Spleen (tissue), 11 donors: ENCODE measurements at regions not wholly inside any gene's neighbourhood (a gene's known extent, or its start where the extent isn't known, plus 50 kb on each side); places are given as distances from the start of the nearest gene placed in this dataset.

ENCODE experiments used
- DNase-seq: peaks from one replicate; pipeline ENCODE4 v3.0.0-alpha.2; 2020
- H3K27ac ChIP-seq, 8 donors: fragments of 200-600 bp; sonication (generic) in 7 of 8; 1 replicate in 4 of 8; 2 replicates in 4 of 8; pipeline versions ENCODE4 v1.5.0 to v1.8.0; 2016 to 2021; ENCODE audit warnings: inconsistent platforms in 4 of 8, mild to moderate bottlenecking in 4 of 8, moderate library complexity in 1 of 8
- H3K27me3 ChIP-seq, 7 donors: fragments of 200-600 bp; sonication (generic) in 6 of 7; replicated peaks in 1 of 7; 1 replicate in 4 of 7; 2 replicates in 3 of 7; pipeline versions ENCODE4 v1.5.0 to v1.8.0; 2016 to 2021; ENCODE audit warnings: inconsistent platforms in 3 of 7, mild to moderate bottlenecking in 1 of 7
- H3K36me3 ChIP-seq, 6 donors: fragments of 200-600 bp; sonication (generic) in 5 of 6; 1 replicate in 4 of 6; 2 replicates in 2 of 6; pipeline versions ENCODE4 v1.5.0 to v1.8.0; 2016 to 2021; ENCODE audit warnings: inconsistent platforms in 2 of 6
- H3K4me1 ChIP-seq, 6 donors: fragments of 200-600 bp; sonication (generic) in 5 of 6; 1 replicate in 3 of 6; 2 replicates in 3 of 6; pipeline versions ENCODE4 v1.5.0 to v1.8.0; 2016 to 2021; ENCODE audit warnings: inconsistent platforms in 3 of 6
- H3K4me3 ChIP-seq, 8 donors: fragments of 200-600 bp; sonication (generic) in 7 of 8; 1 replicate in 4 of 8; 2 replicates in 4 of 8; pipeline versions ENCODE4 v1.5.0 to v1.8.0; 2016 to 2021; ENCODE audit warnings: inconsistent platforms in 4 of 8, mild to moderate bottlenecking in 4 of 8, moderate library complexity in 2 of 8
- H3K9me3 ChIP-seq, 8 donors: fragments of 200-600 bp; sonication (generic) in 7 of 8; 1 replicate in 4 of 8; 2 replicates in 4 of 8; pipeline versions ENCODE4 v1.5.0 to v1.8.0; 2016 to 2021; ENCODE audit warnings: inconsistent platforms in 4 of 8
- POLR2A ChIP-seq, 3 donors: fragments of 450-650 bp; IDR thresholded peaks; one replicate each; pipeline ENCODE4 v1.5.1; 2017; ENCODE audit warnings: antibody characterized with exemption in 3 of 3, mild to moderate bottlenecking in 1 of 3
- POLR2AphosphoS5 ChIP-seq, 3 donors: sonication (generic); formaldehyde crosslinking; IDR thresholded peaks; one replicate each; pipeline ENCODE4 v1.5.1; 2017; ENCODE audit warnings: antibody characterized with exemption in 3 of 3
- WGBS, 5 donors: extraction: QIAGEN DNeasy Blood & Tissue Kit in 3 of 5; methylation state at CpG; one replicate each; pipeline versions ENCODE4 v1.1.5 to v1.1.7; 2013 to 2018; 5-methylcytosine and 5-hydroxymethylcytosine counted together
- intact Hi-C: fragments of 100-400 bp; cut with DNase I; formaldehyde crosslinking; loops from one replicate; pipeline ENCODE4 v1.15.0; 2023; ENCODE audit warnings: low total_unique reads
- TF ChIP-seq, protein P1 (sequence below), 11 experiments: fragments of 200-600 bp in 7 of 11; fragments of 450-650 bp in 4 of 11; sonication (generic) in 4 of 11; IDR thresholded peaks in 8 of 11; conservative IDR thresholded peaks in 3 of 11; 1 replicate in 7 of 11; 2 replicates in 4 of 11; pipeline versions ENCODE4 v1.4.0 to v1.8.0; 2016 to 2021; ENCODE audit warnings: antibody characterized with exemption in 11 of 11, inconsistent platforms in 4 of 11, mild to moderate bottlenecking in 1 of 11
- donor health status: healthy with polysubstance abuse.
- donor health status: DM: no; HTN: no; CAD: no; lungs with moderate emphysema.
- donor health status: DM: no; HTN: no; CAD: no.
- donor health status: Bipolar disorder and iron deficiency.
- donor health status: healthy.
- donor health status: DM: no; HTN: no; CAD: no.
- donor health status: DM: yes; HTN: yes; CAD: no.

DNA sequence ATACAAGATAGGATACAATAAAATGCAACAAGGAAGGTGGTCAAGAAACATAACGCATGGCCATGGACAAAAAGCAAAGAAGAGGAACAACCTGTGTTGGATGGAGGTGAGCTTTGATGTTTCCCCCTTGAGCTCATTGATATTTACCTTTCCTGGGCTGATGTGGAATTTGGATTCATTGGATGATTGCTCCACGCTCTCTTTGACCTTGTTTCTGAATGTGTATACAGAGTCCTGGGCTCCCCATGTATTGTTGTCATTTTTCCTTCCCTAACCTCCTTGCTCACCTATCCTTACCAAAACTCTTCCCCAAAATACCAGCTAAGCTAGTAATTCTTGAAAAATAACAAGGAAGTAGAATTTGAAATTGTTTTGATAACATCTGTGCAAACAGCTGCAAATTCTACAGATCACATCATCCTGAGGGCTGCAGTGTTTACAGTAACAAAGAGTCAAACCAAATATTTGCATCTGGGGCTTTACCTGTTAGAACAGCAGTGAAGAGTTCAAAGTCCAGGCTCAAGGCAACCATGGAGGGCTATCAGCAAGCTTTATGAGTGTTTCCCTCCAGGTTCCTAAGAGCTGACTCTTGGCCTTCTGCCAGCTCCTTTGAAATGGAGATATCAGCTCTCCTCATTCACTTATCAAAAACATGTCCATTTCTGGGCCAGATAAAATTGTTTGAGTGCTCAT lies 214.3 kb upstream of the MARCKS start:
- no peaks in the 10 kb centered on the region for H3K27me3 ChIP-seq
- peak overlapping the region in 1 of 8 donors; percentile 10 for H3K4me3 ChIP-seq
- H3K9me3 ChIP-seq = no peaks in the 10 kb centered on the region
- WGBS, 5 donors = 74 to 89% (median 88%) methylated on average over 2 of the region's 2 CpGs
- intact Hi-C loops = no loop called here
- no peaks in the 10 kb centered on the region for H3K36me3 ChIP-seq
- TF ChIP-seq, protein P1, sequence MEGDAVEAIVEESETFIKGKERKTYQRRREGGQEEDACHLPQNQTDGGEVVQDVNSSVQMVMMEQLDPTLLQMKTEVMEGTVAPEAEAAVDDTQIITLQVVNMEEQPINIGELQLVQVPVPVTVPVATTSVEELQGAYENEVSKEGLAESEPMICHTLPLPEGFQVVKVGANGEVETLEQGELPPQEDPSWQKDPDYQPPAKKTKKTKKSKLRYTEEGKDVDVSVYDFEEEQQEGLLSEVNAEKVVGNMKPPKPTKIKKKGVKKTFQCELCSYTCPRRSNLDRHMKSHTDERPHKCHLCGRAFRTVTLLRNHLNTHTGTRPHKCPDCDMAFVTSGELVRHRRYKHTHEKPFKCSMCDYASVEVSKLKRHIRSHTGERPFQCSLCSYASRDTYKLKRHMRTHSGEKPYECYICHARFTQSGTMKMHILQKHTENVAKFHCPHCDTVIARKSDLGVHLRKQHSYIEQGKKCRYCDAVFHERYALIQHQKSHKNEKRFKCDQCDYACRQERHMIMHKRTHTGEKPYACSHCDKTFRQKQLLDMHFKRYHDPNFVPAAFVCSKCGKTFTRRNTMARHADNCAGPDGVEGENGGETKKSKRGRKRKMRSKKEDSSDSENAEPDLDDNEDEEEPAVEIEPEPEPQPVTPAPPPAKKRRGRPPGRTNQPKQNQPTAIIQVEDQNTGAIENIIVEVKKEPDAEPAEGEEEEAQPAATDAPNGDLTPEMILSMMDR (IDR thresholded peaks at IDR 0.05 in 8 of 11, conservative IDR thresholded peaks at IDR 0.05 in 3 of 11) = no peak
- TF ChIP-seq POLR2A (IDR thresholded peaks at IDR 0.05) (no peak), POLR2AphosphoS5 (IDR thresholded peaks at IDR 0.05) (no peak)
- DNase-seq = no peak
- peak overlapping the region in 4 of 8 donors; percentile 17 to 70 (median 46) for H3K27ac ChIP-seq
- peaks cover 0 to 25% (median 6%) of the 10 kb centered on the region in 6 donors for H3K4me1 ChIP-seq

- Histone ChIP-seq H3K9me3 (no peaks in the 10 kb centered on the region), H3K27me3 (no peaks in the 10 kb centered on the region), H3K36me3 (no peaks in the 10 kb centered on the region), H3K27ac (peak overlapping the region in 4 of 8 donors; percentile 17 to 70 (median 46)), H3K4me3 (no peak overlapping the region), H3K4me1 (peaks cover 0 to 25% (median 6%) of the 10 kb centered on the region in 6 donors)
- TF ChIP-seq POLR2A (IDR thresholded peaks at IDR 0.05) = no peak
- TF ChIP-seq, protein P1 (IDR thresholded peaks at IDR 0.05 in 8 of 11, conservative IDR thresholded peaks at IDR 0.05 in 3 of 11) = no peak
- no peak for TF ChIP-seq POLR2AphosphoS5 (IDR thresholded peaks at IDR 0.05)
- 49 to 74% (median 71%) methylated on average over 2 of the region's 2 CpGs for WGBS, 5 donors
- DNase-seq = no peak
- intact Hi-C loops = no loop called here
These were observed 213.8 kb upstream of the MARCKS start for GRCh38 chr6:113643407-113643770.

DNA sequence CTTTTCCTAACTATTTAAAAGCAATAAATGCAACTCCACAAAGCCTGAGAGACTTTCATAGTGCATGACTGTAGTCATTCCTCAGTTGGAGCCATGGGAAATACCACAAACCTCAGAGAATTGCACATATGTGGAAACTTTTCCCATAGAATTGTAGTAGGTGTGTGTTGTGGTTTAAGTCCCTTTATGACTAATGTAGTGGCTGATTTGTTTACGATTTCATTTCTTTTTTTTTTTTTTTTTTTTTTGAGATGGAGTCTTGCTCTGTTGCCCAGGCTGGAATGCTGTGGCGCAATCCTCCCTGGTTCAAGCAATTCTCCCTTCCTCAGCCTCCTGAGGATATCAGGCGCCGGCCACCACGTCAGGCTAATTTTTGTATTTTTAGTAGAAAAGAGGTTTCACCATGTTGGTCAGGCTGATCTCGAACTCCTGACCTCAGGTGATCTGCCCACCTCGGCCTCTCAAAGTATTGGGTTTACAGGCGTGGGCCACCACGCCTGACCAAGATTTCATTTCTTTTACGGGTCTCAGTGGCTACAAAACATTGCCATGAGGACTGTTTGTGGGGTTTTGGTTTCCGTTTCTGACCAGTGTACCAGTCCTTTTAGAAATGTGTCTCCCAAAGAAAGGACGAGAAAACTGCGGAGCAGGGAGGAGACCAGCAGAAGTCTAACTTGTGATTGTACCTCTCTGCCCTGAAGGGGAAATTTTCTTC lies 212.1 kb upstream of the MARCKS start:
- peaks cover 0 to 38% (median 13%) of the 10 kb centered on the region in 6 donors for H3K4me1 ChIP-seq
- H3K27me3 ChIP-seq = no peaks in the 10 kb centered on the region
- DNase-seq = no peak
- intact Hi-C loops = no loop called here
- WGBS, 5 donors = 79 to 87% (median 85%) methylated on average over 13 of the region's 13 CpGs
- TF ChIP-seq POLR2AphosphoS5 (IDR thresholded peaks at IDR 0.05) (no peak), POLR2A (IDR thresholded peaks at IDR 0.05) (no peak)
- TF ChIP-seq, protein P1 (IDR thresholded peaks at IDR 0.05 in 8 of 11, conservative IDR thresholded peaks at IDR 0.05 in 3 of 11) = no peak
- H3K4me3 ChIP-seq = no peak overlapping the region
- no peaks in the 10 kb centered on the region for H3K36me3 ChIP-seq
- peak overlapping the region in 4 of 8 donors; percentile 30 to 70 (median 53) for H3K27ac ChIP-seq
- no peaks in the 10 kb centered on the region for H3K9me3 ChIP-seq

DNA sequence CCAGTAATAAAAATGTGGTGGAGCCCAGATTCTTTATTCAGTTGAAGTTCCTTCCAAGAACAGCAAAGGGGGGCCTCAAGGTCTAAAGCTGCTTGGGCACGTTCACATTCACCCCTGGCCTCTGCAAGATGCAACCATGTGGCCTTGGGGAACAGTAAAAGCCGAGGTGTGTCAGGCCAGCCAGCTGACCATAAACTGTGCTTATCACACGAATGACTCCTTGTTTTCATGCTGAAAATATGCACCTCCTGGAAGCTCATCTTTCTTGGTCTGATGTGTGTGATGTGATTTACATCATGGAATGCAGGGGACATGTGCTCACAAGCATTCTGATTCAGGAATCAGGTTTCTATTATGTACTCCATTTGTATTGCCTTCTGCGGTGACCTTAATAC lies 211.6 kb upstream of the MARCKS start:
- no peak for DNase-seq
- Histone ChIP-seq H3K4me3 (no peak overlapping the region), H3K27ac (peak overlapping the region in 4 of 8 donors; percentile 30 to 70 (median 53)), H3K9me3 (no peaks in the 10 kb centered on the region), H3K36me3 (no peaks in the 10 kb centered on the region), H3K4me1 (peaks cover 0 to 43% (median 15%) of the 10 kb centered on the region in 6 donors), H3K27me3 (no peaks in the 10 kb centered on the region)
- TF ChIP-seq, protein P1 (IDR thresholded peaks at IDR 0.05 in 8 of 11, conservative IDR thresholded peaks at IDR 0.05 in 3 of 11) = no peak
- no peak for TF ChIP-seq POLR2A (IDR thresholded peaks at IDR 0.05)
- TF ChIP-seq POLR2AphosphoS5 (IDR thresholded peaks at IDR 0.05) = no peak
- 76 to 84% (median 80%) methylated on average over 4 of the region's 4 CpGs for WGBS, 5 donors
- intact Hi-C loops = no loop called here
